H1 (cell line): ENCODE measurements at regions not wholly inside any gene's neighbourhood (a gene's known extent, or its start where the extent isn't known, plus 50 kb on each side); places are given as distances from the start of the nearest gene placed in this dataset.

Source experiments
- CTCF ChIP-seq, 3 experiments: IDR thresholded peaks; 1 replicate in 2 of 3; 2 replicates in 1 of 3; pipeline versions ENCODE4 v1.5.1 to v1.6.1; 2011; ENCODE audit warnings: low read length in 3 of 3, mild to moderate bottlenecking in 3 of 3, inconsistent platforms in 2 of 3, low read depth in 1 of 3, moderate library complexity in 1 of 3; ENCODE audit not compliant: insufficient read depth in 1 of 3; ENCODE audit errors: control extremely low read depth in 1 of 3
- E2F6 ChIP-seq: IDR thresholded peaks from 2 replicates; pipeline ENCODE4 v1.6.1; 2012; ENCODE audit warnings: inconsistent platforms
- EP300 ChIP-seq, 2 experiments: IDR thresholded peaks; 1 replicate in 1 of 2; 2 replicates in 1 of 2; pipeline ENCODE4 v1.6.1; 2011 to 2012; ENCODE audit warnings: low read depth in 2 of 2, low read length in 2 of 2, mild to moderate bottlenecking in 2 of 2, borderline replicate concordance in 1 of 2, inconsistent platforms in 1 of 2, moderate library complexity in 1 of 2
- EZH2 ChIP-seq: fragments of 200-600 bp; sonication (generic); IDR thresholded peaks from 2 replicates; pipeline ENCODE4 v1.7.1; 2012; ENCODE audit warnings: low read depth, mild to moderate bottlenecking, moderate library complexity, low read length, inconsistent platforms; ENCODE audit not compliant: severe bottlenecking

GRCh38 chr3:34090876-34091275, 292.4 kb downstream of the PDCD6IP start:
- TF ChIP-seq EZH2 (no peak), CTCF (IDR thresholded peaks at IDR 0.05; ENCODE audit: control extremely low read depth in 1 of 3, insufficient read depth in 1 of 3, low read depth in 1 of 3, low read length in 3 of 3) (no peak), EP300 (IDR thresholded peaks at IDR 0.05; ENCODE audit: borderline replicate concordance in 1 of 2, low read depth in 2 of 2, low read length in 2 of 2) (no peak), E2F6 (no peak)
